HL-60 (cell line): ENCODE measurements at regions not wholly inside any gene's neighbourhood (a gene's known extent, or its start where the extent isn't known, plus 50 kb on each side); places are given as distances from the start of the nearest gene placed in this dataset.

Experiments
- DNase-seq, 2 experiments: peaks; one replicate each; pipeline ENCODE4 v3.0.0-alpha.2; 2010 to 2020; ENCODE audit warnings: low read depth in 1 of 2, low spot score in 1 of 2
- H3K27ac ChIP-seq: fragments of 250-450 bp; sonication (Bioruptor Pico); replicated peaks from 2 replicates; pipeline ENCODE4 v1.5.1; 2020; ENCODE audit warnings: mild to moderate bottlenecking, moderate library complexity
- H3K27me3 ChIP-seq: fragments of 250-450 bp; sonication (Bioruptor Pico); 2 replicates; pipeline ENCODE4 v1.5.1; 2021; ENCODE audit warnings: mild to moderate bottlenecking, moderate library complexity; ENCODE audit not compliant: insufficient read depth, poor library complexity, severe bottlenecking
- H3K4me3 ChIP-seq: replicated peaks from 2 replicates; pipeline ENCODE4 v1.5.1; 2011; ENCODE audit warnings: mild to moderate bottlenecking, control low read depth, low read length; ENCODE audit not compliant: insufficient read depth
- GABPA ChIP-seq: IDR thresholded peaks from 2 replicates; pipeline ENCODE4 v1.6.1; 2012; ENCODE audit warnings: low read depth
- POLR2AphosphoS5 ChIP-seq: IDR thresholded peaks from 2 replicates; pipeline ENCODE4 v1.6.1; 2012; ENCODE audit warnings: low read depth
- REST ChIP-seq: IDR thresholded peaks from 2 replicates; pipeline ENCODE4 v1.6.1; 2012; ENCODE audit warnings: low read depth; ENCODE audit not compliant: insufficient replicate concordance
- SPI1 ChIP-seq: IDR thresholded peaks from 2 replicates; pipeline ENCODE4 v1.6.1; 2012; ENCODE audit warnings: low read depth, mild to moderate bottlenecking, borderline replicate concordance
- TF ChIP-seq, protein P1 (sequence below): IDR thresholded peaks from one replicate; pipeline ENCODE4 v1.5.1; 2011; ENCODE audit warnings: low read length, control low read depth, inconsistent platforms; ENCODE audit not compliant: insufficient read depth

DNA sequence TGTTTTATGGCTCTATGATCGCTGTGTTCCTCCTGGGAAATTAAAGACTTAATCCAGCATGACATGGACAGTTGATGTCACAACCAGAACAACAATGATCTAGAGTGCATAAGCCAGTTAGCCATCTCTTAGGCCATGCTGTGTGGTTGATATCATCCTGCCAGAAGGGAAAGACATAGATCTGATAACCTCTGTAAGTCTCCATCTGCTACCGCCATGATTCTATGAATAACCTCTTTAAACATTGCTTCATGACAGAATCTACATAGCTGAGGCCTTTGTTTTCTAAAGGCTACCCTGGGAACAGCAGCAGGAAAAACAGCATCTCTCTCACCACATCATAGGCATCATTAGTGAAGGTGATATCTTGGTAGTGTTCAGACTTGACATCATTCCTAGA is 117.6 kb upstream of the PHACTR1 start:
- Histone ChIP-seq H3K27ac (no peak overlapping the region), H3K4me3 (no peak overlapping the region), H3K27me3 (no peaks in the 10 kb centered on the region)
- TF ChIP-seq SPI1 (no peak), POLR2AphosphoS5 (no peak), REST (no peak), GABPA (no peak)
- TF ChIP-seq, protein P1, sequence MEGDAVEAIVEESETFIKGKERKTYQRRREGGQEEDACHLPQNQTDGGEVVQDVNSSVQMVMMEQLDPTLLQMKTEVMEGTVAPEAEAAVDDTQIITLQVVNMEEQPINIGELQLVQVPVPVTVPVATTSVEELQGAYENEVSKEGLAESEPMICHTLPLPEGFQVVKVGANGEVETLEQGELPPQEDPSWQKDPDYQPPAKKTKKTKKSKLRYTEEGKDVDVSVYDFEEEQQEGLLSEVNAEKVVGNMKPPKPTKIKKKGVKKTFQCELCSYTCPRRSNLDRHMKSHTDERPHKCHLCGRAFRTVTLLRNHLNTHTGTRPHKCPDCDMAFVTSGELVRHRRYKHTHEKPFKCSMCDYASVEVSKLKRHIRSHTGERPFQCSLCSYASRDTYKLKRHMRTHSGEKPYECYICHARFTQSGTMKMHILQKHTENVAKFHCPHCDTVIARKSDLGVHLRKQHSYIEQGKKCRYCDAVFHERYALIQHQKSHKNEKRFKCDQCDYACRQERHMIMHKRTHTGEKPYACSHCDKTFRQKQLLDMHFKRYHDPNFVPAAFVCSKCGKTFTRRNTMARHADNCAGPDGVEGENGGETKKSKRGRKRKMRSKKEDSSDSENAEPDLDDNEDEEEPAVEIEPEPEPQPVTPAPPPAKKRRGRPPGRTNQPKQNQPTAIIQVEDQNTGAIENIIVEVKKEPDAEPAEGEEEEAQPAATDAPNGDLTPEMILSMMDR, result no peak
- DNase-seq, result no peak

DNA sequence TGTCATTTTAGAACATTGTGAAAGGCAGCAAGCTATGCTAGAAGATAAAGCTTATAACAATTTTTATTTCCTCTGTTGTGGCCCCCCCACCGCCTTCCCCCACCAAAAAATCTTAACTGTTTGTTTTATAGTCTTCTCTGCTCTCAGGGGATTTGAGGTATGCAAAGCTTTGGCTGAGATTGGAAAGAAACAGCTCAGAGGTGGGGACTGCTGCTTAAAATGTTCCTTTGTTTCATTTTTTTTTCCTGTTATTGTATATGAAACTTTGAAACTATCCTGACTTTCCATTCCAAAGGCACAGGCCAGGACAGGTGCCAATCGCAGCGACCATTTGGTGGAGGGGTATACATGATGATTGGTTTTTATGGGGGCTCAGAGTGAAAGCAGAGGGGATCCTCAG is 114.7 kb upstream of the PHACTR1 start:
- DNase-seq, result no peak
- Histone ChIP-seq H3K4me3 (no peak overlapping the region), H3K27me3 (no peaks in the 10 kb centered on the region), H3K27ac (no peak overlapping the region)
- no peak for TF ChIP-seq SPI1
- TF ChIP-seq REST, result no peak
- TF ChIP-seq, protein P1, result no peak
- TF ChIP-seq POLR2AphosphoS5, result no peak
- TF ChIP-seq GABPA, result no peak

- DNase-seq, result no peak
- Histone ChIP-seq H3K27me3 (no peaks in the 10 kb centered on the region), H3K27ac (no peak overlapping the region), H3K4me3 (no peak overlapping the region)
- TF ChIP-seq, protein P1, result no peak
- TF ChIP-seq GABPA (no peak), REST (no peak), POLR2AphosphoS5 (no peak), SPI1 (no peak)
Observed at GRCh38 chr6:12602342-12602741, 114.2 kb upstream of the PHACTR1 start.
